Transverse colon (tissue), 4 donors: ENCODE measurements at regions not wholly inside any gene's neighbourhood (a gene's known extent, or its start where the extent isn't known, plus 50 kb on each side); places are given as distances from the start of the nearest gene placed in this dataset.

Experiments
- CTCF ChIP-seq, 5 experiments: fragments of 200-600 bp in 3 of 5; fragments of 450-650 bp in 2 of 5; sonication (generic) in 3 of 5; IDR thresholded peaks; 1 replicate in 2 of 5; 2 replicates in 3 of 5; pipeline ENCODE4 v1.5.1; 2016 to 2017; ENCODE audit warnings: antibody characterized with exemption in 5 of 5, inconsistent platforms in 3 of 5, mild to moderate bottlenecking in 2 of 5, moderate library complexity in 1 of 5
- POLR2A ChIP-seq: fragments of 450-650 bp; IDR thresholded peaks from one replicate; pipeline ENCODE4 v1.6.1; 2016; ENCODE audit warnings: antibody characterized with exemption, mild to moderate bottlenecking, moderate library complexity
- POLR2AphosphoS5 ChIP-seq, 3 donors: sonication (generic); formaldehyde crosslinking; IDR thresholded peaks; one replicate each; pipeline ENCODE4 v1.6.1; 2016; ENCODE audit warnings: antibody characterized with exemption in 3 of 3

GRCh38 chr5:56534102-56534829 lies 281.1 kb upstream of the MAP3K1 start:
- no peak for TF ChIP-seq POLR2AphosphoS5 (IDR thresholded peaks at IDR 0.05)
- TF ChIP-seq CTCF (IDR thresholded peaks at IDR 0.05), result no peak
- no peak for TF ChIP-seq POLR2A
